H1 (cell line): ENCODE measurements at regions not wholly inside any gene's neighbourhood (a gene's known extent, or its start where the extent isn't known, plus 50 kb on each side); places are given as distances from the start of the nearest gene placed in this dataset.

ENCODE experiments used
- CTCF ChIA-PET: fragments of 300-600 bp; sonication (Branson Sonifier 250); formaldehyde crosslinking; loops from one replicate; lab custom pipeline; 2021; ENCODE audit not compliant: partially characterized antibody; lab: Charles Lee
- POLR2A ChIA-PET: fragments of 300-600 bp; sonication (Branson Sonifier 250); formaldehyde crosslinking; loops from one replicate; lab custom pipeline; 2021; ENCODE audit warnings: inconsistent platforms; ENCODE audit not compliant: partially characterized antibody; lab: Charles Lee
- DNase-seq, 2 experiments: peaks; one replicate each; pipeline versions ENCODE4 v3.0.0 to v3.0.0-alpha.2; 2010 to 2022; ENCODE audit warnings: low spot score in 2 of 2, low read depth in 1 of 2, mixed read lengths in 1 of 2
- FAIRE-seq: peaks from 2 replicates; lab custom pipeline; 2011; peaks lifted over from hg19 to GRCh38; lab: Jason Lieb, UNC
- H2AFZ ChIP-seq: 2 replicates; pipeline ENCODE4 v1.8.1; 2012; ENCODE audit warnings: low read length, inconsistent platforms
- H2AK5ac ChIP-seq: 2 replicates; pipeline ENCODE4 v1.6.1; 2013; ENCODE audit warnings: low read depth, low read length
- H2BK120ac ChIP-seq: replicated peaks from 2 replicates; pipeline ENCODE3; 2013; ENCODE audit warnings: low read depth, low read length, inconsistent platforms
- H2BK12ac ChIP-seq: 2 replicates; pipeline ENCODE4 v1.6.1; 2013; ENCODE audit warnings: low read depth, low read length
- H2BK15ac ChIP-seq: 2 replicates; pipeline ENCODE4 v1.6.1; 2013; ENCODE audit warnings: low read length
- H2BK20ac ChIP-seq: 2 replicates; pipeline ENCODE4 v1.6.1; 2013; ENCODE audit warnings: low read length
- H2BK5ac ChIP-seq: 2 replicates; pipeline ENCODE4 v1.6.1; 2013; ENCODE audit warnings: low read depth, low read length
- H3K14ac ChIP-seq: 2 replicates; pipeline ENCODE4 v1.6.1; 2013; ENCODE audit warnings: inconsistent platforms; ENCODE audit not compliant: insufficient read length
- H3K18ac ChIP-seq: 2 replicates; pipeline ENCODE4 v1.6.1; 2013; ENCODE audit warnings: low read length; ENCODE audit errors: extremely low read depth
- H3K23ac ChIP-seq: 2 replicates; pipeline ENCODE4 v1.6.1; 2013; ENCODE audit warnings: inconsistent platforms; ENCODE audit not compliant: insufficient read length
- H3K23me2 ChIP-seq: 2 replicates; pipeline ENCODE4 v1.6.1; 2013; ENCODE audit warnings: low read depth, low read length
- H3K27ac ChIP-seq: 2 replicates; pipeline ENCODE4 v1.6.1; 2011; ENCODE audit warnings: low read depth, low read length, inconsistent platforms
- H3K27me3 ChIP-seq, 4 experiments: replicated peaks in 1 of 4; 1 replicate in 1 of 4; 2 replicates in 3 of 4; pipeline versions ENCODE4 v1.6.1 to v1.8.1; 2011 to 2013; ENCODE audit warnings: low read length in 3 of 4, mild to moderate bottlenecking in 3 of 4, inconsistent platforms in 2 of 4, mixed read lengths in 2 of 4, moderate library complexity in 1 of 4; ENCODE audit not compliant: control insufficient read depth in 3 of 4, insufficient read depth in 3 of 4; ENCODE audit errors: extremely low read depth in 1 of 4
- H3K36me3 ChIP-seq, 4 experiments: 2 replicates each; pipeline versions ENCODE4 v1.6.1 to v1.8.1; 2011 to 2013; ENCODE audit warnings: mild to moderate bottlenecking in 4 of 4, low read length in 3 of 4, moderate library complexity in 2 of 4, control low read depth in 1 of 4, inconsistent platforms in 1 of 4; ENCODE audit not compliant: insufficient read depth in 4 of 4, control insufficient read depth in 2 of 4
- H3K4ac ChIP-seq: replicated peaks from 2 replicates; pipeline ENCODE3; 2013; ENCODE audit warnings: low read length, low read depth, mixed read lengths, inconsistent platforms; ENCODE audit not compliant: insufficient read length
- H3K4me1 ChIP-seq, 4 experiments: replicated peaks in 1 of 4; 1 replicate in 1 of 4; 2 replicates in 3 of 4; pipeline versions ENCODE4 v1.6.1 to v1.8.1; 2011 to 2013; ENCODE audit warnings: low read length in 3 of 4, inconsistent platforms in 2 of 4, mixed read lengths in 1 of 4; ENCODE audit not compliant: insufficient read depth in 4 of 4, control insufficient read depth in 3 of 4
- H3K4me2 ChIP-seq, 2 experiments: 2 replicates each; pipeline versions ENCODE4 v1.6.1 to v1.8.1; 2011 to 2013; ENCODE audit warnings: low read depth in 2 of 2, low read length in 2 of 2, control low read depth in 1 of 2, inconsistent platforms in 1 of 2, mild to moderate bottlenecking in 1 of 2; ENCODE audit not compliant: insufficient read depth in 1 of 2
- H3K4me3 ChIP-seq, 4 experiments: fragments of 200-600, 300-600 bp in 1 of 4; sonication (generic), shearing (Covaris generic), sonication (Bioruptor Twin) in 1 of 4; 2 replicates each; pipeline versions ENCODE4 v1.5.1 to v1.8.1; 2011 to 2016; ENCODE audit warnings: low read length in 4 of 4, low read depth in 3 of 4, control low read depth in 2 of 4, inconsistent platforms in 2 of 4, mild to moderate bottlenecking in 2 of 4, mixed read lengths in 1 of 4, moderate library complexity in 1 of 4; ENCODE audit not compliant: insufficient read depth in 2 of 4; ENCODE audit errors: extremely low read depth in 1 of 4
- H3K56ac ChIP-seq: replicated peaks from 2 replicates; pipeline ENCODE3; 2013; ENCODE audit warnings: low read depth, mild to moderate bottlenecking, mixed read lengths, low read length, inconsistent platforms; ENCODE audit not compliant: insufficient read length
- H3K79me1 ChIP-seq: 2 replicates; pipeline ENCODE4 v1.6.1; 2013; ENCODE audit warnings: low read depth, low read length, control low read depth
- H3K79me2 ChIP-seq, 2 experiments: 2 replicates each; pipeline versions ENCODE4 v1.6.1 to v1.8.1; 2012 to 2013; ENCODE audit warnings: low read length in 2 of 2, mild to moderate bottlenecking in 2 of 2, inconsistent platforms in 1 of 2; ENCODE audit not compliant: insufficient read depth in 2 of 2, control insufficient read depth in 1 of 2
- H3K9ac ChIP-seq, 4 experiments: replicated peaks in 1 of 4; 1 replicate in 1 of 4; 2 replicates in 3 of 4; pipeline versions ENCODE4 v1.6.1 to v1.8.1; 2011 to 2013; ENCODE audit warnings: low read depth in 3 of 4, low read length in 3 of 4, control low read depth in 2 of 4, mild to moderate bottlenecking in 2 of 4, moderate library complexity in 2 of 4, inconsistent platforms in 1 of 4; ENCODE audit errors: extremely low read depth in 1 of 4
- H3K9me3 ChIP-seq, 2 experiments: 2 replicates each; pipeline versions ENCODE4 v1.6.1 to v1.8.1; 2012 to 2013; ENCODE audit warnings: mild to moderate bottlenecking in 2 of 2, moderate library complexity in 2 of 2, control low read depth in 1 of 2, inconsistent platforms in 1 of 2, low read depth in 1 of 2, low read length in 1 of 2, mixed read lengths in 1 of 2; ENCODE audit not compliant: insufficient read depth in 2 of 2
- H4K20me1 ChIP-seq, 2 experiments: replicated peaks in 1 of 2; 2 replicates each; pipeline versions ENCODE3 to v1.8.1; 2011 to 2013; ENCODE audit warnings: inconsistent platforms in 2 of 2, low read length in 2 of 2, mild to moderate bottlenecking in 1 of 2; ENCODE audit not compliant: insufficient read depth in 2 of 2, control insufficient read depth in 1 of 2
- H4K5ac ChIP-seq: 2 replicates; pipeline ENCODE4 v1.6.1; 2013; ENCODE audit warnings: low read length, low read depth, mixed read lengths, inconsistent platforms; ENCODE audit not compliant: insufficient read length
- H4K8ac ChIP-seq: 2 replicates; pipeline ENCODE4 v1.8.0; 2013; ENCODE audit warnings: mild to moderate bottlenecking, moderate library complexity, low read length, inconsistent platforms; ENCODE audit not compliant: insufficient read depth; ENCODE audit errors: extremely low read depth
- H4K91ac ChIP-seq: replicated peaks from 2 replicates; pipeline ENCODE3; 2013; ENCODE audit warnings: low read length, mixed read lengths, inconsistent platforms; ENCODE audit not compliant: insufficient read length
- CBX8 ChIP-seq: fragments of 300-800, 300-1000 bp; sonication (generic); IDR thresholded peaks from 2 replicates; pipeline ENCODE4 v1.7.1; 2016; ENCODE audit warnings: low read depth, low read length, borderline replicate concordance
- CHD2 ChIP-seq: IDR thresholded peaks from 2 replicates; pipeline ENCODE4 v1.6.1; 2012; ENCODE audit warnings: low read length, improper control_type of control experiment
- EGR1 ChIP-seq: IDR thresholded peaks from 2 replicates; pipeline ENCODE4 v1.6.1; 2011; ENCODE audit warnings: low read depth, low read length, borderline replicate concordance
- JUND ChIP-seq: IDR thresholded peaks from 2 replicates; pipeline ENCODE4 v1.6.1; 2011; ENCODE audit warnings: mild to moderate bottlenecking, improper control_type of control experiment, low read length
- SIN3A ChIP-seq, 2 experiments: IDR thresholded peaks in 1 of 2; conservative IDR thresholded peaks in 1 of 2; 2 replicates each; pipeline ENCODE4 v1.6.1; 2011 to 2012; ENCODE audit warnings: low read length in 2 of 2, improper control_type of control experiment in 1 of 2, low read depth in 1 of 2, mild to moderate bottlenecking in 1 of 2
- SIRT6 ChIP-seq: IDR thresholded peaks from one replicate; pipeline ENCODE4 v1.7.1; 2012; ENCODE audit warnings: low read length, inconsistent platforms
- SP4 ChIP-seq: IDR thresholded peaks from 2 replicates; pipeline ENCODE4 v1.6.1; 2012; ENCODE audit warnings: low read length, inconsistent platforms
- TAF7 ChIP-seq: optimal IDR thresholded peaks from 2 replicates; pipeline ENCODE3; 2011; ENCODE audit warnings: low read depth, mild to moderate bottlenecking, inconsistent platforms, low read length, moderate library complexity, borderline replicate concordance
- WGBS, 2 experiments: shearing (Covaris generic) in 1 of 2; methylation state at CpG; one replicate each; pipeline versions ENCODE4 v1.1.6 to v1.1.7; 2013 to 2015; ENCODE audit warnings: low lambda C conversion rate in 2 of 2, mixed read lengths in 2 of 2, inconsistent platforms in 1 of 2, low coverage in 1 of 2, missing lambda C conversion rate in 1 of 2; ENCODE audit not compliant: insufficient replicate concordance in 2 of 2, insufficient coverage in 1 of 2, insufficient read length in 1 of 2; ENCODE audit errors: extremely low coverage in 1 of 2, missing lambda C conversion rate in 1 of 2; 5-methylcytosine and 5-hydroxymethylcytosine counted together

DNA sequence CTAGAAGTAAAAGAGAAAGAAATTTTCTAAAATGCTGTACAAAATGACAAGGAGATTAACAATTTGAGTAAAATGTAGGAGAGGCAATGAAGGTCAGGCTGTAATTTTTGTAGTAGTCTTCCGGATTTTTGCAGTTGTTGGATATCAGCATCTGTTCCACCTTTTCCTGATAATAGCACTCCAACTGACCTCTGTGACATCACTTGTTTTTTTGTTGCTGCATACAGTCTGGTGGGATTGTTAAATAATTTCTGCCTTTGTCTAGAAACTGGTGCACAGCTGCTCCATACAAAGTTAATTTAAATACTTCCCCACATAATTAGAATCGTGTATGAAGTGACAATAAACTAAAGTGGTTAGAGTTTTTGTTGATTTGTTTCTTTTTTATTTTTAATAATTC lies 731.4 kb downstream of the PLOD2 start:
- H3K9ac ChIP-seq: no peak overlapping the region
- no peak overlapping the region for H4K8ac ChIP-seq
- no peaks in the 10 kb centered on the region for H3K27me3 ChIP-seq
- H4K5ac ChIP-seq: no peak overlapping the region
- no peak overlapping the region for H2AFZ ChIP-seq
- H3K4me1 ChIP-seq: no peaks in the 10 kb centered on the region
- no peaks in the 10 kb centered on the region for H3K9me3 ChIP-seq
- H2BK5ac ChIP-seq: no peak overlapping the region
- no peak overlapping the region for H4K91ac ChIP-seq
- ChIA-PET POLR2A (no interaction called here), CTCF (no interaction called here)
- H2BK20ac ChIP-seq: no peak overlapping the region
- H2AK5ac ChIP-seq: no peak overlapping the region
- H3K18ac ChIP-seq: no peak overlapping the region
- no peak overlapping the region for H3K23ac ChIP-seq
- H4K20me1 ChIP-seq: no peaks in the 10 kb centered on the region
- DNase-seq: no peak
- no peaks in the 10 kb centered on the region for H3K23me2 ChIP-seq
- no peak overlapping the region for H2BK12ac ChIP-seq
- H3K4me2 ChIP-seq: no peak overlapping the region
- H3K56ac ChIP-seq: no peak overlapping the region
- H3K14ac ChIP-seq: no peak overlapping the region
- WGBS, 2 experiments: 95% methylated on average over 2 of the region's 2 CpGs; no CpG with 5 or more reads in 1 of the 2 experiments
- H3K36me3 ChIP-seq: no peaks in the 10 kb centered on the region
- TF ChIP-seq JUND (no peak), CBX8 (no peak), TAF7 (no peak), SP4 (no peak), EGR1 (no peak), SIRT6 (no peak), SIN3A (conservative IDR thresholded peaks at IDR 0.05 in 1 of 2, IDR thresholded peaks at IDR 0.05 in 1 of 2; ENCODE audit: low read depth in 1 of 2, low read length in 2 of 2) (no peak), CHD2 (no peak)
- TF ChIP-seq, all 59 proteins: peak for 0
- no peak for FAIRE-seq
- H3K27ac ChIP-seq: no peak overlapping the region
- H2BK120ac ChIP-seq: no peak overlapping the region
- H2BK15ac ChIP-seq: no peak overlapping the region
- H3K79me1 ChIP-seq: no peaks in the 10 kb centered on the region
- no peak overlapping the region for H3K4ac ChIP-seq
- no peaks in the 10 kb centered on the region for H3K79me2 ChIP-seq
- H3K4me3 ChIP-seq: no peak overlapping the region
